HEK293 (cell line): ENCODE measurements at regions not wholly inside any gene's neighbourhood (a gene's known extent, or its start where the extent isn't known, plus 50 kb on each side); places are given as distances from the start of the nearest gene placed in this dataset.

ENCODE experiments used
- ZNF112 ChIP-seq: fragments of 450-650 bp; formaldehyde crosslinking; IDR thresholded peaks from 2 replicates; pipeline ENCODE4 v1.5.0; 2017; ENCODE audit warnings: missing biosample characterization, missing genetic modification characterization
- ZNF514 ChIP-seq: fragments of 450-650 bp; formaldehyde crosslinking; IDR thresholded peaks from 2 replicates; pipeline ENCODE4 v1.5.1; 2016; ENCODE audit warnings: missing biosample characterization, missing genetic modification characterization

DNA sequence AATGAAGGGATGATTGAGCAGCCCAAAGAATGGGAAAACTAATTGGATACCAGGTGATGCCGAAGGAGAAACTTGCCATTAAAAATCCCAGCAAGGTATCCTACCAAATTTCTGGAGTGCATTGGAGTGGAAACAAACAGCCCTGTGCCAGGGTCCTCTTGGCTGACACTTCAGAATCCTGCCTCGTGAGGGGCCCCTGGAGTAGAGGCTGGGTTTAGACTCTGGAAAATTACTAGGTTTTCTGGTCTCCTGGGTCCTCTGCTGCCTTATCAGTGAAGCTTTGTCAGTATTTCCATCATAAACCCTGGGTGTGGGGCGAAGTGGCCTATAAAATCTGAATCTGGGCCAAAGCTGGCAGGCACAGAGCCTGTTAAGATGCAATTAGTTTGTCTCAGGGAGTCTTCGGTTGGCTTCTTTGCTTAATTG is 289.2 kb upstream of the USP24 start:
- TF ChIP-seq ZNF112 (tag by site-specific recombination) (no peak), ZNF514 (tag by site-specific recombination) (no peak)
